ENCODE measurements at regions not wholly inside any gene's neighbourhood (a gene's known extent, or its start where the extent isn't known, plus 50 kb on each side); places are given as distances from the start of the nearest gene placed in this dataset.
"Not testable (repeated sequence)": the region's sequence is repeated elsewhere in the genome, so short reads cannot be mapped to it uniquely, and the experiment has no call there.

GRCh38 chr2:144924827-144925226 is 404.9 kb upstream of the ZEB2 start:
- DNase-seq, result no peak

- no peak for DNase-seq
These were observed 402.6 kb upstream of the ZEB2 start for GRCh38 chr2:144922519-144922918.

GRCh38 chr2:144920755-144921530 is 401.0 kb upstream of the ZEB2 start:
- DNase-seq, result no peak

GRCh38 chr2:144914622-144915318 is 394.9 kb upstream of the ZEB2 start:
- no peak for DNase-seq

- no peak for DNase-seq
These were observed 394.2 kb upstream of the ZEB2 start for GRCh38 chr2:144914113-144914512.

GRCh38 chr2:144912206-144912605 is 392.3 kb upstream of the ZEB2 start:
- no peak for DNase-seq

- no peak for DNase-seq
These were observed 386.0 kb upstream of the ZEB2 start for GRCh38 chr2:144905956-144906355.

GRCh38 chr2:144904612-144905011 is 384.7 kb upstream of the ZEB2 start:
- no peak for DNase-seq

- not testable (repeated sequence) for DNase-seq
These were observed 383.1 kb upstream of the ZEB2 start for GRCh38 chr2:144903045-144903444.

- not testable (repeated sequence) for DNase-seq
These were observed 381.5 kb upstream of the ZEB2 start for GRCh38 chr2:144901386-144901785.

- DNase-seq, result no peak
These were observed 376.4 kb upstream of the ZEB2 start for GRCh38 chr2:144896341-144896740.

GRCh38 chr2:144894612-144895599 is 375.0 kb upstream of the ZEB2 start:
- no peak for DNase-seq

GRCh38 chr2:144893464-144893863 is 373.5 kb upstream of the ZEB2 start:
- no peak for DNase-seq

GRCh38 chr2:144890828-144891227 is 370.9 kb upstream of the ZEB2 start:
- DNase-seq, result no peak

- no peak for DNase-seq
These were observed 369.4 kb upstream of the ZEB2 start for GRCh38 chr2:144889348-144889747.

GRCh38 chr2:144886862-144887261 is 366.9 kb upstream of the ZEB2 start:
- no peak for DNase-seq

- DNase-seq, result no peak
These were observed 358.0 kb upstream of the ZEB2 start for GRCh38 chr2:144877893-144878292.

- no peak for DNase-seq
These were observed 356.1 kb upstream of the ZEB2 start for GRCh38 chr2:144876013-144876412.

GRCh38 chr2:144875290-144875969 is 355.5 kb upstream of the ZEB2 start:
- DNase-seq, result no peak

- DNase-seq, result no peak
These were observed 345.8 kb upstream of the ZEB2 start for GRCh38 chr2:144865670-144866069.

- no peak for DNase-seq
These were observed 339.8 kb upstream of the ZEB2 start for GRCh38 chr2:144859716-144860115.

- DNase-seq, result no peak
These were observed 338.3 kb upstream of the ZEB2 start for GRCh38 chr2:144858211-144858610.
